B cell (primary cell): ENCODE measurements at regions not wholly inside any gene's neighbourhood (a gene's known extent, or its start where the extent isn't known, plus 50 kb on each side); places are given as distances from the start of the nearest gene placed in this dataset.

ENCODE experiments used
- ATAC-seq: fragments of 200-7000 bp; cut with Tn5 transposase; one replicate; pipeline ENCODE4 v1.10.0; 2021; ENCODE audit warnings: low read depth, mild to moderate bottlenecking, moderate number of reproducible peaks, moderate library complexity
- CTCF ChIA-PET: fragments of 350-600 bp; sonication (Branson Sonifier 250); formaldehyde crosslinking; loops from one replicate; lab custom pipeline; 2021; ENCODE audit warnings: antibody characterized with exemption, inconsistent platforms; lab: Charles Lee
- POLR2A ChIA-PET: fragments of 350-600 bp; sonication (Branson Sonifier 250); formaldehyde crosslinking; loops from one replicate; lab custom pipeline; 2021; ENCODE audit warnings: antibody characterized with exemption; lab: Charles Lee
- DNase-seq: peaks from one replicate; pipeline ENCODE4 v3.0.0; 2013
- H2AFZ ChIP-seq: 2 replicates; pipeline ENCODE4 v1.6.1; 2012; ENCODE audit warnings: mild to moderate bottlenecking, low read depth, low read length; ENCODE audit not compliant: insufficient read depth, poor library complexity, severe bottlenecking
- H3K27ac ChIP-seq, 2 donors: 1 replicate in 1 of 2; 2 replicates in 1 of 2; pipeline ENCODE4 v1.5.1; 2012 to 2013; ENCODE audit warnings: low read length in 2 of 2, mild to moderate bottlenecking in 2 of 2, moderate library complexity in 1 of 2
- H3K27me3 ChIP-seq, 4 experiments: fragments of 200-600 bp in 1 of 4; sonication (generic) in 1 of 4; replicated peaks in 1 of 4; 1 replicate in 2 of 4; 2 replicates in 2 of 4; pipeline versions ENCODE4 v1.6.1 to v1.7.0; 2013 to 2016; ENCODE audit warnings: low read length in 3 of 4, mild to moderate bottlenecking in 2 of 4, mixed read lengths in 1 of 4, moderate library complexity in 1 of 4; ENCODE audit not compliant: insufficient read depth in 4 of 4, control insufficient read depth in 3 of 4; ENCODE audit errors: control extremely low read depth in 1 of 4
- H3K36me3 ChIP-seq, 2 experiments: replicated peaks in 1 of 2; 1 replicate in 1 of 2; 2 replicates in 1 of 2; pipeline versions ENCODE4 v1.6.1 to v1.7.1; 2013; ENCODE audit warnings: low read length in 1 of 2; ENCODE audit not compliant: insufficient read depth in 2 of 2, control insufficient read depth in 1 of 2; ENCODE audit errors: control extremely low read depth in 1 of 2, extremely low read depth in 1 of 2
- H3K4me1 ChIP-seq, 2 donors: fragments of 200-600 bp in 1 of 2; sonication (generic) in 1 of 2; 1 replicate in 1 of 2; 2 replicates in 1 of 2; pipeline versions ENCODE4 v1.5.1 to v1.6.1; 2013 to 2017; ENCODE audit warnings: low read length in 2 of 2; ENCODE audit not compliant: control insufficient read depth in 2 of 2, insufficient read depth in 2 of 2
- H3K4me2 ChIP-seq: replicated peaks from 2 replicates; pipeline ENCODE3; 2012; ENCODE audit warnings: mild to moderate bottlenecking, low read depth, low read length; ENCODE audit not compliant: poor library complexity, severe bottlenecking
- H3K4me3 ChIP-seq, 5 experiments: fragments of 200-600 bp in 1 of 5; sonication (generic) in 1 of 5; 1 replicate in 3 of 5; 2 replicates in 2 of 5; pipeline versions ENCODE4 v1.5.1 to v1.7.0; 2011 to 2016; ENCODE audit warnings: low read length in 4 of 5, mild to moderate bottlenecking in 4 of 5, low read depth in 2 of 5, control low read depth in 1 of 5, moderate library complexity in 1 of 5; ENCODE audit not compliant: insufficient read depth in 1 of 5; ENCODE audit errors: control extremely low read depth in 1 of 5, extremely low read depth in 1 of 5
- H3K79me2 ChIP-seq: fragments of 200-600 bp; sonication (generic); one replicate; pipeline ENCODE4 v1.6.0; 2016; ENCODE audit warnings: low read length; ENCODE audit not compliant: control insufficient read depth, insufficient read depth
- H3K9ac ChIP-seq: fragments of 200-600 bp; sonication (generic); 2 replicates; pipeline ENCODE4 v1.6.1; 2017; ENCODE audit warnings: mild to moderate bottlenecking, low read length, moderate library complexity
- H3K9me3 ChIP-seq, 3 donors: one replicate each; pipeline versions ENCODE4 v1.6.1 to v1.7.1; 2013; ENCODE audit warnings: low read length in 2 of 3; ENCODE audit not compliant: control insufficient read depth in 2 of 3, insufficient read depth in 1 of 3; ENCODE audit errors: control extremely low read depth in 1 of 3
- H4K20me1 ChIP-seq: 2 replicates; pipeline ENCODE4 v1.6.0; 2012; ENCODE audit warnings: mild to moderate bottlenecking, low read length; ENCODE audit not compliant: insufficient read depth, control insufficient read depth, poor library complexity, severe bottlenecking
- H3K27ac Mint-ChIP-seq: one replicate; pipeline ENCODE4 v1.8.0; 2021; ENCODE audit warnings: mixed read lengths
- H3K27me3 Mint-ChIP-seq: one replicate; pipeline ENCODE4 v1.8.0; 2021; ENCODE audit warnings: mixed read lengths
- H3K4me1 Mint-ChIP-seq: one replicate; pipeline ENCODE4 v1.8.0; 2021; ENCODE audit warnings: mixed read lengths
- H3K4me3 Mint-ChIP-seq: one replicate; pipeline ENCODE4 v1.8.0; 2021; ENCODE audit warnings: mixed read lengths
- H3K9me3 Mint-ChIP-seq: one replicate; pipeline ENCODE4 v1.8.0; 2022; ENCODE audit warnings: mixed read lengths; ENCODE audit not compliant: insufficient read depth
- CTCF ChIP-seq: fragments of 200-600 bp; IDR thresholded peaks from one replicate; pipeline ENCODE4 v1.8.0; 2022; ENCODE audit warnings: antibody characterized with exemption, mild to moderate bottlenecking
- EZH2 ChIP-seq: IDR thresholded peaks from 2 replicates; pipeline ENCODE4 v1.6.1; 2012; ENCODE audit warnings: borderline replicate concordance, low read depth, mild to moderate bottlenecking, moderate library complexity, low read length; ENCODE audit not compliant: insufficient read depth, poor library complexity, severe bottlenecking
- WGBS: methylation state at CpG from one replicate; pipeline ENCODE4 v1.1.5; 2013; ENCODE audit warnings: missing lambda C conversion rate; ENCODE audit not compliant: insufficient coverage; 5-methylcytosine and 5-hydroxymethylcytosine counted together
- intact Hi-C: fragments of 100-400 bp; cut with micrococcal nuclease; formaldehyde crosslinking; loops from one replicate; pipeline ENCODE4 v1.10.0; 2022

DNA sequence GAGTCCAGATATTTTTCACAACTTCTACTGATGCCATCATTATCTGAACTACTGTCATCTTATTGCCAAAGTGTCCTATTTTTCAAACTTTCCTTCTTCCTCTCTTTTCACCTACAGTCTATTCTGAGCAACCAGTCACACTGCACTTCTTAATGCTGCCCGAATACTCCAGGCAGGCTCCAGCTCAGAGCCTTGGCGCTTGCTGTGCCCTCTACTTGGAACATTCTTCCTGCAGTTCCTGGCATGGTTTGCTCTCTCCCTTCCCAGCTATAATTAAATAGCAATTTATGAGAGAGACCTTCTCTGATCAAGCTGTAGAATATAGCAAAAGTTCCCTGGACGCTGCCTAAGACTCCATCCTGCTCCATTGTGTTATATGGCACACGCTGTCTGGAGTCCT lies 831.6 kb downstream of the QKI start:
- Mint-ChIP-seq H3K27me3 (no peaks in the 10 kb centered on the region), H3K9me3 (no peaks in the 10 kb centered on the region)

DNA sequence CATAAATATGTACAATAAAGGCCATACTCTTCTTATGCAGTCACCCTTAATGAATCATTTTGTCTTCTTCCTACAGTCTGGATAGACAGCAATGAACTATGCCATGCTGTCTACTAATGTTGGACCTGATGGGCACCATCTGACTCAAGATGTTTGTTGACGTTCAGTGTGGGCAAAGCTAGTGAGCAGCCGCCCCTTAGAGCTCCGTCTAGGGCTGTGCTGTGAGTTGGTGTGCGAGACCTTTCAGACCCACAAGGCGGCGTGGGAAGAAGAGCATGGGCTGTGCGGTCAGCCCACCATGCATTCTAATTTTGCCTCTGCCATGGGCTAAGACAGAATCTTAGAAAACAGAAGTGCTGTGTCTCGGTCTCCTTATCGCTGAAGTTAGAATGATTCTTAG lies 829.4 kb downstream of the QKI start:
- no peak overlapping the region for H3K4me3 Mint-ChIP-seq
- POLR2A ChIA-PET: no interaction called here
- no peaks in the 10 kb centered on the region for H3K9me3 ChIP-seq
- no peaks in the 10 kb centered on the region for H3K36me3 ChIP-seq
- H3K9ac ChIP-seq: no peak overlapping the region
- CTCF ChIA-PET: no interaction called here
- no peaks in the 10 kb centered on the region for H3K4me1 Mint-ChIP-seq
- TF ChIP-seq EZH2 (no peak), CTCF (no peak)
- H3K27me3 Mint-ChIP-seq: no peaks in the 10 kb centered on the region
- H2AFZ ChIP-seq: no peak overlapping the region
- H3K4me1 ChIP-seq: no peaks in the 10 kb centered on the region
- no peaks in the 10 kb centered on the region for H3K9me3 Mint-ChIP-seq
- intact Hi-C loops: no loop called here
- DNase-seq: no peak
- no peak overlapping the region for H3K27ac ChIP-seq
- no peak overlapping the region for H3K4me2 ChIP-seq
- no peaks in the 10 kb centered on the region for H4K20me1 ChIP-seq
- H3K79me2 ChIP-seq: no peaks in the 10 kb centered on the region
- no peak overlapping the region for H3K4me3 ChIP-seq
- no peak for ATAC-seq
- H3K27ac Mint-ChIP-seq: no peak overlapping the region
- H3K27me3 ChIP-seq: no peaks in the 10 kb centered on the region
- WGBS: 99% methylated on average over 6 of the region's 9 CpGs

More for the DNA sequence above, 831.6 kb downstream of the QKI start:
- no peak overlapping the region for H3K4me3 ChIP-seq
- H3K27me3 ChIP-seq: no peaks in the 10 kb centered on the region
- CTCF ChIA-PET: no interaction called here
- H3K27ac Mint-ChIP-seq: no peak overlapping the region
- H3K4me1 ChIP-seq: no peaks in the 10 kb centered on the region
- H3K9me3 ChIP-seq: no peaks in the 10 kb centered on the region
- H2AFZ ChIP-seq: no peak overlapping the region
- DNase-seq: no peak
- POLR2A ChIA-PET: no interaction called here
- H4K20me1 ChIP-seq: no peaks in the 10 kb centered on the region
- WGBS: 66% methylated on average over 2 of the region's 4 CpGs
- H3K4me1 Mint-ChIP-seq: no peaks in the 10 kb centered on the region
- intact Hi-C loops: no loop called here
- no peak for ATAC-seq
- no peak overlapping the region for H3K4me3 Mint-ChIP-seq
- H3K36me3 ChIP-seq: no peaks in the 10 kb centered on the region
- H3K79me2 ChIP-seq: no peaks in the 10 kb centered on the region
- H3K4me2 ChIP-seq: no peak overlapping the region
- no peak overlapping the region for H3K9ac ChIP-seq
- TF ChIP-seq EZH2 (no peak), CTCF (no peak)
- no peak overlapping the region for H3K27ac ChIP-seq
